HEK293 (cell line): ENCODE measurements at regions not wholly inside any gene's neighbourhood (a gene's known extent, or its start where the extent isn't known, plus 50 kb on each side); places are given as distances from the start of the nearest gene placed in this dataset.

ENCODE experiments used
- CTCF ChIA-PET: fragments of 350-600 bp; formaldehyde crosslinking; extraction: SDS; loops from one replicate; lab custom pipeline; 2021; ENCODE audit warnings: antibody characterized with exemption; lab: Yijun Ruan, JAX
- POLR2A ChIA-PET: fragments of 300-600 bp; formaldehyde crosslinking; extraction: SDS; loops from one replicate; lab custom pipeline; 2020; ENCODE audit warnings: antibody characterized with exemption, inconsistent platforms; lab: Yijun Ruan, JAX
- H3K27ac ChIP-seq: fragments of 200-500 bp; sonication (Bioruptor generic); 2 replicates; pipeline ENCODE4 v1.5.1; 2014; ENCODE audit warnings: low read depth, low read length, control low read depth, inconsistent platforms; ENCODE audit errors: extremely low read depth
- H3K36me3 ChIP-seq, 2 experiments: fragments of 200-500 bp in 1 of 2; sonication (Bioruptor generic) in 1 of 2; 1 replicate in 1 of 2; 2 replicates in 1 of 2; pipeline ENCODE4 v1.5.1; 2014 to 2017; ENCODE audit warnings: inconsistent platforms in 2 of 2, low read length in 2 of 2; ENCODE audit not compliant: control insufficient read depth in 2 of 2, insufficient read depth in 1 of 2
- H3K4me1 ChIP-seq: fragments of 200-500 bp; sonication (Bioruptor generic); 2 replicates; pipeline ENCODE4 v1.5.1; 2014; ENCODE audit warnings: mild to moderate bottlenecking, low read length, inconsistent platforms; ENCODE audit not compliant: control insufficient read depth, insufficient read depth
- H3K4me3 ChIP-seq: 2 replicates; pipeline ENCODE4 v1.5.1; 2011; ENCODE audit warnings: low read depth, mild to moderate bottlenecking, control low read depth, low read length, moderate library complexity
- H3K9me3 ChIP-seq: fragments of 200-500 bp; sonication (Bioruptor generic); 2 replicates; pipeline ENCODE4 v1.5.1; 2014; ENCODE audit warnings: low read depth, low read length, inconsistent platforms; ENCODE audit not compliant: control insufficient read depth, insufficient read depth
- HOXD13 ChIP-seq: sonication (generic); formaldehyde crosslinking; IDR thresholded peaks from 2 replicates; pipeline ENCODE4 v1.8.0; 2022; ENCODE audit warnings: missing genetic modification reagents, borderline replicate concordance
- MYNN ChIP-seq: fragments of 450-650 bp; formaldehyde crosslinking; IDR thresholded peaks from 2 replicates; pipeline ENCODE4 v1.5.1; 2016; ENCODE audit warnings: missing biosample characterization, missing genetic modification characterization, borderline replicate concordance
- PRDM10 ChIP-seq: fragments of 450-650 bp; formaldehyde crosslinking; IDR thresholded peaks from 2 replicates; pipeline ENCODE4 v1.5.1; 2016; ENCODE audit warnings: missing biosample characterization, missing genetic modification characterization
- PRDM2 ChIP-seq: fragments of 450-650 bp; formaldehyde crosslinking; IDR thresholded peaks from 2 replicates; pipeline ENCODE4 v1.5.1; 2016; ENCODE audit warnings: missing biosample characterization, missing genetic modification characterization, borderline replicate concordance
- SCRT2 ChIP-seq: fragments of 450-650 bp; formaldehyde crosslinking; IDR thresholded peaks from 2 replicates; pipeline ENCODE4 v1.5.1; 2016; ENCODE audit warnings: missing biosample characterization, missing genetic modification characterization
- ZBTB10 ChIP-seq: fragments of 450-650 bp; formaldehyde crosslinking; IDR thresholded peaks from 2 replicates; pipeline ENCODE4 v1.5.1; 2016; ENCODE audit warnings: missing biosample characterization, missing genetic modification characterization
- ZBTB26 ChIP-seq: fragments of 450-650 bp; formaldehyde crosslinking; optimal IDR thresholded peaks from 2 replicates; pipeline ENCODE3; 2016; ENCODE audit warnings: missing biosample characterization, mild to moderate bottlenecking, missing genetic modification characterization
- ZFP3 ChIP-seq: fragments of 450-650 bp; formaldehyde crosslinking; IDR thresholded peaks from 2 replicates; pipeline ENCODE4 v1.5.1; 2016; ENCODE audit warnings: low read depth, missing biosample characterization, missing genetic modification characterization
- ZNF140 ChIP-seq: fragments of 450-650 bp; formaldehyde crosslinking; IDR thresholded peaks from 2 replicates; pipeline ENCODE4 v1.5.1; 2016; ENCODE audit warnings: missing biosample characterization, missing genetic modification characterization
- ZNF155 ChIP-seq: fragments of 450-650 bp; formaldehyde crosslinking; IDR thresholded peaks from 2 replicates; pipeline ENCODE4 v1.5.1; 2016; ENCODE audit warnings: missing biosample characterization, missing genetic modification characterization
- ZNF16 ChIP-seq: fragments of 450-650 bp; formaldehyde crosslinking; IDR thresholded peaks from 2 replicates; pipeline ENCODE4 v1.5.1; 2016; ENCODE audit warnings: low read depth, missing biosample characterization, missing genetic modification characterization
- ZNF26 ChIP-seq: fragments of 450-650 bp; formaldehyde crosslinking; IDR thresholded peaks from 2 replicates; pipeline ENCODE4 v1.5.1; 2016; ENCODE audit warnings: missing biosample characterization, missing genetic modification characterization
- ZNF558 ChIP-seq: fragments of 450-650 bp; formaldehyde crosslinking; IDR thresholded peaks from 2 replicates; pipeline ENCODE4 v1.5.1; 2016; ENCODE audit warnings: missing biosample characterization, missing genetic modification characterization
- ZNF768 ChIP-seq: fragments of 450-650 bp; formaldehyde crosslinking; IDR thresholded peaks from 2 replicates; pipeline ENCODE4 v1.5.1; 2018; ENCODE audit warnings: missing biosample characterization, mild to moderate bottlenecking, missing genetic modification characterization
- ZNF777 ChIP-seq: fragments of 450-650 bp; formaldehyde crosslinking; IDR thresholded peaks from 2 replicates; pipeline ENCODE4 v1.5.1; 2017; ENCODE audit warnings: missing biosample characterization, missing genetic modification characterization, borderline replicate concordance

- POLR2A ChIA-PET = interaction anchor here (0.6 kb wide), 1 partner anchor 205 kb away, joined by 4 read pairs; no protein-coding TSS in a partner anchor
- CTCF ChIA-PET = interaction anchor here (0.6 kb wide), 1 partner anchor 192 kb away, joined by 3 read pairs; no protein-coding TSS in a partner anchor
These were observed 290.8 kb upstream of the TANK start for GRCh38 chr2:160869411-160869810.

GRCh38 chr2:160870729-160871465 is 289.3 kb upstream of the TANK start:
- ChIA-PET CTCF (interaction anchor here (0.6 to 1.1 kb wide), 5 partner anchors 14 to 517 kb away, joined by 3 to 4 read pairs (median 3); no protein-coding TSS in a partner anchor), POLR2A (no interaction called here)
- no peaks in the 10 kb centered on the region for H3K9me3 ChIP-seq
- no peak for TF ChIP-seq ZBTB26 (tag by site-specific recombination)
- TF ChIP-seq ZNF26 (tag by site-specific recombination) = no peak
- TF ChIP-seq SCRT2 (tag by site-specific recombination) = no peak
- TF ChIP-seq ZNF777 (tag by site-specific recombination) = no peak
- TF ChIP-seq HOXD13 = no peak
- no peak for TF ChIP-seq PRDM10
- no peak for TF ChIP-seq ZNF768 (tag by site-specific recombination)
- no peak for TF ChIP-seq PRDM2 (tag by site-specific recombination)
- TF ChIP-seq ZNF140 (tag by site-specific recombination) = no peak
- no peak for TF ChIP-seq ZBTB10 (tag by site-specific recombination)
- TF ChIP-seq MYNN (tag by site-specific recombination) = no peak
- TF ChIP-seq ZNF155 (tag by site-specific recombination) = no peak
- no peak for TF ChIP-seq ZFP3
- TF ChIP-seq, all 188 proteins: peak for 0
- Histone ChIP-seq H3K4me3 (no peak overlapping the region), H3K36me3 (no peaks in the 10 kb centered on the region), H3K27ac (no peak overlapping the region), H3K4me1 (no peaks in the 10 kb centered on the region)

More at GRCh38 chr2:160869411-160869810, 290.8 kb upstream of the TANK start:
- no peaks in the 10 kb centered on the region for H3K36me3 ChIP-seq
- no peak overlapping the region for H3K27ac ChIP-seq
- TF ChIP-seq ZNF16 (tag by site-specific recombination) (no peak), ZNF558 (no peak)
- no peak overlapping the region for H3K4me3 ChIP-seq
- H3K4me1 ChIP-seq = no peaks in the 10 kb centered on the region
- no peaks in the 10 kb centered on the region for H3K9me3 ChIP-seq
